ENCODE measurements at regions not wholly inside any gene's neighbourhood (a gene's known extent, or its start where the extent isn't known, plus 50 kb on each side); places are given as distances from the start of the nearest gene placed in this dataset.

GRCh38 chr5:68404246-68404645 is 188.7 kb downstream of the PIK3R1 start:
- ChIA-PET POLR2A (no interaction called here), CTCF (no interaction called here)
- TF ChIP-seq SIN3A (IDR thresholded peaks at IDR 0.05; ENCODE audit: borderline replicate concordance, insufficient read depth, low read depth, low read length) (no peak), CTCF (IDR thresholded peaks at IDR 0.05) (no peak), TCF7L2 (IDR thresholded peaks at IDR 0.05; ENCODE audit: low read depth, low read length) (no peak), REST (IDR thresholded peaks at IDR 0.05; ENCODE audit: insufficient read depth in 1 of 2, low read depth in 2 of 2, low read length in 1 of 2) (no peak), POLR2AphosphoS5 (IDR thresholded peaks at IDR 0.05; ENCODE audit: low read depth, low read length) (no peak)
- no peak for DNase-seq (ENCODE audit: low read depth, low spot score)
- no peak overlapping the region for H3K27ac ChIP-seq (ENCODE audit: low read length)
- H3K27me3 ChIP-seq (ENCODE audit: control insufficient read depth, insufficient read depth, low read length): no peaks in the 10 kb centered on the region
- H3K9me3 ChIP-seq (ENCODE audit: control insufficient read depth, insufficient read depth, low read depth, low read length): no peaks in the 10 kb centered on the region
- 0 out of 2 replicates have a peak, but pooled peaks cover 3% of the 10 kb centered on the region for H3K4me1 ChIP-seq (ENCODE audit: control insufficient read depth, insufficient read depth, low read length)
- no peak for ATAC-seq
- H3K4me3 ChIP-seq (ENCODE audit: low read depth in 2 of 2, low read length in 2 of 2): no peak overlapping the region
- in situ Hi-C loops (cut with HindIII; ENCODE audit: low pct_unique_long_range_greater_than_20kb, low sequenced_read_pairs): no loop called here
- BruUV-seq (replicated peaks): no TSS peak
- H3K36me3 ChIP-seq (ENCODE audit: control insufficient read depth, insufficient read depth, low read length): no peaks in the 10 kb centered on the region
- intact Hi-C loops (cut with micrococcal nuclease; ENCODE audit: unreplicated experiment): no loop called here

GRCh38 chr5:68405026-68405684 is 189.6 kb downstream of the PIK3R1 start:
- no peak for DNase-seq (ENCODE audit: low read depth, low spot score)
- ChIA-PET CTCF (no interaction called here), POLR2A (no interaction called here)
- intact Hi-C loops (cut with micrococcal nuclease; ENCODE audit: unreplicated experiment) (no loop called here), in situ Hi-C loops (cut with HindIII; ENCODE audit: low pct_unique_long_range_greater_than_20kb, low sequenced_read_pairs) (no loop called here)
- no peak overlapping the region for H3K4me3 ChIP-seq (ENCODE audit: low read depth in 2 of 2, low read length in 2 of 2)
- no peak overlapping the region for H3K27ac ChIP-seq (ENCODE audit: low read length)
- H3K36me3 ChIP-seq (ENCODE audit: control insufficient read depth, insufficient read depth, low read length): no peaks in the 10 kb centered on the region
- BruUV-seq (replicated peaks): no TSS peak
- H3K27me3 ChIP-seq (ENCODE audit: control insufficient read depth, insufficient read depth, low read length): no peaks in the 10 kb centered on the region
- no peaks in the 10 kb centered on the region for H3K9me3 ChIP-seq (ENCODE audit: control insufficient read depth, insufficient read depth, low read depth, low read length)
- ATAC-seq: no peak
- H3K4me1 ChIP-seq (ENCODE audit: control insufficient read depth, insufficient read depth, low read length): 0 out of 2 replicates have a peak, but pooled peaks cover 3% of the 10 kb centered on the region
- TF ChIP-seq SIN3A (IDR thresholded peaks at IDR 0.05; ENCODE audit: borderline replicate concordance, insufficient read depth, low read depth, low read length): no peak
- TF ChIP-seq TCF7L2 (IDR thresholded peaks at IDR 0.05; ENCODE audit: low read depth, low read length): no peak
- TF ChIP-seq CTCF (IDR thresholded peaks at IDR 0.05): no peak
- no peak for TF ChIP-seq POLR2AphosphoS5 (IDR thresholded peaks at IDR 0.05; ENCODE audit: low read depth, low read length)
- TF ChIP-seq REST (IDR thresholded peaks at IDR 0.05; ENCODE audit: insufficient read depth in 1 of 2, low read depth in 2 of 2, low read length in 1 of 2): no peak
